ENCODE measurements at regions not wholly inside any gene's neighbourhood (a gene's known extent, or its start where the extent isn't known, plus 50 kb on each side); places are given as distances from the start of the nearest gene placed in this dataset.

DNA sequence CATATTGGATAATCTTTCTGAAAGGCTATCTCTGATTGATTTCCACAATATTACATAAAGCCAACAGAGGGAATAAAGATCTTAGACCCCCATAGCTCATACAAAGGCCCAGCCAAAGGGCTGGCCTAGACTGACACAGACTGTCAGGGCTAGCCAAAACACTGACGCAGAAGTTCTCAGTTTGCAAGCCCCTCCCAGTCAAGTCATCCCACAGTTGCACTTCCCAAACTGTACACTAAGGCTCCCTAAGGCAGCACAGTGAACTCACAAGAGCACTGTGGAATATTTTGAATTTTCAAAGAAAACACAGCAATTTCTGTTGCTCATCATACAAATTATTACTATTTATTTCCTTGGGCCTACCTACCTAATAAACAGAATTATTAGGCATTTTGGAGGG lies 244.9 kb downstream of the SP3 start:
- Histone ChIP-seq H3K4me2 (ENCODE audit: insufficient read depth, insufficient read length, low read length) (no peak overlapping the region), H3K4me1 (ENCODE audit: insufficient read depth, low read length) (no peaks in the 10 kb centered on the region), H3K9ac (ENCODE audit: extremely low read depth, insufficient read length, low read length) (no peak overlapping the region), H2BK5ac (ENCODE audit: insufficient read length, low read length) (no peak overlapping the region), H4K20me1 (ENCODE audit: control insufficient read depth, insufficient read depth, insufficient read length) (no peaks in the 10 kb centered on the region), H3K56ac (ENCODE audit: insufficient read length, low read depth, low read length) (no peak overlapping the region), H2BK12ac (ENCODE audit: insufficient read length, low read depth, low read length) (no peak overlapping the region), H2AK5ac (ENCODE audit: insufficient read length, low read length) (no peak overlapping the region), H2AFZ (ENCODE audit: low read length) (no peak overlapping the region), H3K23me2 (ENCODE audit: insufficient read length, low read depth, low read length, poor library complexity, severe bottlenecking) (no peaks in the 10 kb centered on the region), H3T11ph (ENCODE audit: low read length) (no peak overlapping the region), H3K4ac (ENCODE audit: low read depth, low read length) (no peak overlapping the region), H3K23ac (ENCODE audit: insufficient read length, low read depth, low read length) (no peak overlapping the region), H3K18ac (ENCODE audit: insufficient read length, low read depth, low read length) (no peak overlapping the region), H3K79me1 (ENCODE audit: insufficient read depth, low read depth, low read length, poor library complexity, severe bottlenecking) (no peaks in the 10 kb centered on the region), H4K91ac (ENCODE audit: insufficient read length, low read depth, low read length) (no peak overlapping the region), H2BK20ac (ENCODE audit: low read depth, low read length, poor library complexity, severe bottlenecking) (no peak overlapping the region), H2BK120ac (ENCODE audit: low read depth, low read length, poor library complexity, severe bottlenecking) (no peak overlapping the region), H3K14ac (ENCODE audit: insufficient read depth, low read length) (no peak overlapping the region), H3K27me3 (ENCODE audit: insufficient read depth, low read length) (no peaks in the 10 kb centered on the region), H3K27ac (ENCODE audit: insufficient read length, low read depth, low read length) (no peak overlapping the region), H3K79me2 (ENCODE audit: insufficient read depth, low read length) (no peaks in the 10 kb centered on the region), H2BK15ac (ENCODE audit: low read depth, low read length) (no peak overlapping the region), H4K8ac (replicated peaks; ENCODE audit: insufficient read length, low read depth, low read length) (no peak overlapping the region), H3K9me3 (ENCODE audit: control insufficient read depth, low read depth, low read length) (no peaks in the 10 kb centered on the region), H4K5ac (ENCODE audit: insufficient read length, low read depth, low read length) (no peak overlapping the region)
- no peak overlapping the region for H3K4me3 Mint-ChIP-seq
- H3K27me3 Mint-ChIP-seq (ENCODE audit: low read depth): peaks cover 6% of the 10 kb centered on the region
- no peaks in the 10 kb centered on the region for H3K36me3 Mint-ChIP-seq (ENCODE audit: insufficient read depth in 1 of 3, low read depth in 3 of 3)
- no peak for DNase-seq
- H3K4me1 Mint-ChIP-seq: no peaks in the 10 kb centered on the region
- no CpG with 5 or more reads among the region's 1 CpG for WGBS (ENCODE audit: extremely low coverage, insufficient read length, low lambda C conversion rate)
- no peak for TF ChIP-seq CTCF (conservative IDR thresholded peaks at IDR 0.05)
- H3K9me3 Mint-ChIP-seq: no peaks in the 10 kb centered on the region
- H3K27ac Mint-ChIP-seq: no peak overlapping the region; a peak in 1 of 7 replicates
